Liver (tissue), 3 donors: ENCODE measurements at regions not wholly inside any gene's neighbourhood (a gene's known extent, or its start where the extent isn't known, plus 50 kb on each side); places are given as distances from the start of the nearest gene placed in this dataset.

Experiments
- NR2F2 ChIP-seq: IDR thresholded peaks from 2 replicates; pipeline ENCODE4 v1.6.1; 2016; ENCODE audit warnings: antibody characterized with exemption
- RAD21 ChIP-seq, 2 donors: IDR thresholded peaks; 2 replicates each; pipeline ENCODE4 v1.6.1; 2016; ENCODE audit warnings: antibody characterized with exemption in 2 of 2, mild to moderate bottlenecking in 2 of 2
- TF ChIP-seq, protein P1 (sequence below): IDR thresholded peaks from 2 replicates; pipeline ENCODE4 v1.6.1; 2016; ENCODE audit warnings: antibody characterized with exemption
- TF ChIP-seq, protein P2 (sequence below): fragments of 150-350 bp; IDR thresholded peaks from 2 replicates; pipeline ENCODE4 v1.5.1; 2017; ENCODE audit warnings: improper control_type of control experiment, low read depth, low read length; ENCODE audit not compliant: missing input control
- donor health status: healthy.
- donor health status: healthy.

DNA sequence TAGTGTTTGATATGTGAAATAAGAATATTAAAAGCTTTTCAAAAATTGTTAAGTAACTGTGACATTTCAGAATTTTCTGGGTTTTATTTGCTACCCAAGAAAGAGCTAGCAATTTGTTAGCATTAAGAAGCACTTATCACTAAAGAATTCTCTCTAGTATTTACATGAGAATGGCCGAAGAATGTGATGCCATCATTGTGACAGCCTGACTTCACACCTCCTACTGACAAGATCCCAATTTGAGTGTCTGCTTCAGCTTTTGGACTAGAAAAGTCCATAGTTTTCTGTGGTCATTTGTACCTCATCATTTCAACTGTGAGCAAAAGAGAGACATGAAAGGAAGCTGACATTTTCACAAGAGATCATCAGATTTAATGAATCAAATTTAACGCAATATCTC, 548.1 kb upstream of the AGTR1 start:
- TF ChIP-seq, protein P1, sequence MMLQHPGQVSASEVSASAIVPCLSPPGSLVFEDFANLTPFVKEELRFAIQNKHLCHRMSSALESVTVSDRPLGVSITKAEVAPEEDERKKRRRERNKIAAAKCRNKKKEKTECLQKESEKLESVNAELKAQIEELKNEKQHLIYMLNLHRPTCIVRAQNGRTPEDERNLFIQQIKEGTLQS, result no peak
- TF ChIP-seq RAD21 (IDR thresholded peaks at IDR 0.05) (no peak), NR2F2 (no peak)
- TF ChIP-seq, protein P2, sequence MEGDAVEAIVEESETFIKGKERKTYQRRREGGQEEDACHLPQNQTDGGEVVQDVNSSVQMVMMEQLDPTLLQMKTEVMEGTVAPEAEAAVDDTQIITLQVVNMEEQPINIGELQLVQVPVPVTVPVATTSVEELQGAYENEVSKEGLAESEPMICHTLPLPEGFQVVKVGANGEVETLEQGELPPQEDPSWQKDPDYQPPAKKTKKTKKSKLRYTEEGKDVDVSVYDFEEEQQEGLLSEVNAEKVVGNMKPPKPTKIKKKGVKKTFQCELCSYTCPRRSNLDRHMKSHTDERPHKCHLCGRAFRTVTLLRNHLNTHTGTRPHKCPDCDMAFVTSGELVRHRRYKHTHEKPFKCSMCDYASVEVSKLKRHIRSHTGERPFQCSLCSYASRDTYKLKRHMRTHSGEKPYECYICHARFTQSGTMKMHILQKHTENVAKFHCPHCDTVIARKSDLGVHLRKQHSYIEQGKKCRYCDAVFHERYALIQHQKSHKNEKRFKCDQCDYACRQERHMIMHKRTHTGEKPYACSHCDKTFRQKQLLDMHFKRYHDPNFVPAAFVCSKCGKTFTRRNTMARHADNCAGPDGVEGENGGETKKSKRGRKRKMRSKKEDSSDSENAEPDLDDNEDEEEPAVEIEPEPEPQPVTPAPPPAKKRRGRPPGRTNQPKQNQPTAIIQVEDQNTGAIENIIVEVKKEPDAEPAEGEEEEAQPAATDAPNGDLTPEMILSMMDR, result no peak
